ENCODE measurements at regions not wholly inside any gene's neighbourhood (a gene's known extent, or its start where the extent isn't known, plus 50 kb on each side); places are given as distances from the start of the nearest gene placed in this dataset.

DNA sequence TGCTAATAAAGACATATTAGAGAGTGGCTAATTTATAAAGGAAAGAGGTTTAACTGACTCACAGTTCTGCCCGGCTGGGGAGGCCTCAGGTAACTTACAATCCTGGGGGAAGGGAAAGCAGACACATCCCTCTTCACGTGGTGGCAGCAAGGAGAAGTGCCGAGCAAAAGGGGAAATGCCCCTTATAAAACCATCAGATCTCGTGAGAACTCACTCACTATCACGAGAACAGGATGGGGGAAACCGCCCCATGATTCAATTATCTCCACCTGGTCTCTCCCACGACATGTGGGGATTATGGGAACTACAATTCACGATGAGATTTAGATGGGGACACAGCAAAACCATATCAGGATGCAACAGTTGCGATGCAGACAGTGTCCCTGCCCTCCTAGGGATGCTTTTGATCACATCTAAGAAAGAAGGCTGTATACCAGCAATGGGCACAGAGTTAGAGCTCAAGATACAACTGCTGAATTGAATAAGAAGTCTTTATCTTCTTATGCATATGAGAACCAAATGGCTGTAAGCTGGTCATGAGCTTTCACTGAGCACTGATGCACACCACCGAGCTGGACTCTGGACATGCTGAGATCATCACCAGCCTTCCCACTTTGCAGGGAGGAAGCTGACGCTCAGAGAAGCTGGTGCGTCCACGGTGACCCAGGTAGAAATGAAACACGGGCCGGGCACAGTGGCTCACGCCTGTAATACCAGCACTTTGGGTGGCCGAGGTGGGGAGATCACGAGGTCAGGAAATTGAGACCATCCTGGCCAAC lies 255.2 kb downstream of the MN1 start:
- Histone ChIP-seq H3K27me3 (no peaks in the 10 kb centered on the region), H3K27ac (no peak overlapping the region), H3K4me3 (no peak overlapping the region), H3K9me3 (no peaks in the 10 kb centered on the region), H3K36me3 (no peaks in the 10 kb centered on the region), H3K4me1 (peaks cover 0 to 10% of the 10 kb centered on the region in 2 donors)
- DNase-seq (no peak), ATAC-seq (no peak)
- no peak for TF ChIP-seq POLR2A (IDR thresholded peaks at IDR 0.05)
- TF ChIP-seq, protein P1, sequence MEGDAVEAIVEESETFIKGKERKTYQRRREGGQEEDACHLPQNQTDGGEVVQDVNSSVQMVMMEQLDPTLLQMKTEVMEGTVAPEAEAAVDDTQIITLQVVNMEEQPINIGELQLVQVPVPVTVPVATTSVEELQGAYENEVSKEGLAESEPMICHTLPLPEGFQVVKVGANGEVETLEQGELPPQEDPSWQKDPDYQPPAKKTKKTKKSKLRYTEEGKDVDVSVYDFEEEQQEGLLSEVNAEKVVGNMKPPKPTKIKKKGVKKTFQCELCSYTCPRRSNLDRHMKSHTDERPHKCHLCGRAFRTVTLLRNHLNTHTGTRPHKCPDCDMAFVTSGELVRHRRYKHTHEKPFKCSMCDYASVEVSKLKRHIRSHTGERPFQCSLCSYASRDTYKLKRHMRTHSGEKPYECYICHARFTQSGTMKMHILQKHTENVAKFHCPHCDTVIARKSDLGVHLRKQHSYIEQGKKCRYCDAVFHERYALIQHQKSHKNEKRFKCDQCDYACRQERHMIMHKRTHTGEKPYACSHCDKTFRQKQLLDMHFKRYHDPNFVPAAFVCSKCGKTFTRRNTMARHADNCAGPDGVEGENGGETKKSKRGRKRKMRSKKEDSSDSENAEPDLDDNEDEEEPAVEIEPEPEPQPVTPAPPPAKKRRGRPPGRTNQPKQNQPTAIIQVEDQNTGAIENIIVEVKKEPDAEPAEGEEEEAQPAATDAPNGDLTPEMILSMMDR (IDR thresholded peaks at IDR 0.05 in 4 of 5, conservative IDR thresholded peaks at IDR 0.05 in 1 of 5): no peak
- in situ Hi-C loops (cut with MboI; ENCODE audit: low sequenced_read_pairs in 4 of 4): no loop called here
- intact Hi-C loops (cut with DNase I; ENCODE audit: low total_unique reads): no loop called here

DNA sequence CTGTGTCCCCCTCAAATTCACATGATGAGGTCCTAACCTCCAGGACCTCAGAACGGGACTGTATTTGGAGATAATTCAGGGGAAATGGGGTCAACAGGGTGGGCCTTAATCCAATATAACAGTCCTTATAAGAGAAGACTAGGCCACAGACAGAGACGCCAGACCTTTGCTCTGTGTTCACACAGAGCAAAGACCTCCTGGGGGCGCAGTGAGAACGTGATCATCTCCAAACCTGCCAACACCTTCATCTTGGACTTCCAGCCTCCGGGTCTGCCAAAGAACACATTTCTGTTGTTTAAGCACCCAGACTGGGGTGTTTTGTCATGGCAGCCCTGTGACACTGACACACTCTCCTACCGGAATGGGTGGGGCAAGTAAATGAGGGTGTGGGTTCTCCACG lies 250.2 kb downstream of the MN1 start:
- no peak for ATAC-seq
- in situ Hi-C loops (cut with MboI; ENCODE audit: low sequenced_read_pairs in 4 of 4) (no loop called here), intact Hi-C loops (cut with DNase I; ENCODE audit: low total_unique reads) (no loop called here)
- TF ChIP-seq, protein P1 (IDR thresholded peaks at IDR 0.05 in 4 of 5, conservative IDR thresholded peaks at IDR 0.05 in 1 of 5): no peak
- no peak for TF ChIP-seq POLR2A (IDR thresholded peaks at IDR 0.05)
- no peaks in the 10 kb centered on the region for H3K27me3 ChIP-seq
- no peaks in the 10 kb centered on the region for H3K36me3 ChIP-seq
- no peaks in the 10 kb centered on the region for H3K9me3 ChIP-seq
- no peak for DNase-seq
- H3K4me1 ChIP-seq: no peaks in the 10 kb centered on the region
- H3K27ac ChIP-seq: no peak overlapping the region
- no peak overlapping the region for H3K4me3 ChIP-seq

DNA sequence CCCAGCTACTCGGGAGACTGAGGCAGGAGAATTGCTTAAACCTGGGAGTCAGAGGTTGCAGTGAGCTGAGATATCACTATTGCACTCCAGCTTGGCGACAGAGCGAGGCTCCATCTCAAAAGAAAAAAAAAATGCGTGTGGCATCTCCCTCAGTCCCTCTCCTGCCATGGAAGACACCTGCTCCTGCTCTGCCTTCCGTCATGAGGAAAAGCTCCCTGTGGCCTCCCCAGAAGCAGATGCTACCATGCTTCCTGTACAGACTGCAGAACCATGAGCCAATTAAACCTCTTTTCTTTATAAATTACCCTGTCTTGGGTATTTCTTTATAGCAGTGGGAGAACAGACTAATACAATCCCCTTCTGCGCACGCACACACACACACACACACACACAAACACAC lies 249.4 kb downstream of the MN1 start:
- DNase-seq (no peak), ATAC-seq (no peak)
- Histone ChIP-seq H3K9me3 (no peaks in the 10 kb centered on the region), H3K27ac (no peak overlapping the region), H3K36me3 (no peaks in the 10 kb centered on the region), H3K27me3 (no peaks in the 10 kb centered on the region), H3K4me3 (no peak overlapping the region), H3K4me1 (no peaks in the 10 kb centered on the region)
- intact Hi-C loops (cut with DNase I; ENCODE audit: low total_unique reads): no loop called here
- TF ChIP-seq, protein P1 (IDR thresholded peaks at IDR 0.05 in 4 of 5, conservative IDR thresholded peaks at IDR 0.05 in 1 of 5): no peak
- TF ChIP-seq POLR2A (IDR thresholded peaks at IDR 0.05): no peak
- in situ Hi-C loops (cut with MboI; ENCODE audit: low sequenced_read_pairs in 4 of 4): no loop called here

DNA sequence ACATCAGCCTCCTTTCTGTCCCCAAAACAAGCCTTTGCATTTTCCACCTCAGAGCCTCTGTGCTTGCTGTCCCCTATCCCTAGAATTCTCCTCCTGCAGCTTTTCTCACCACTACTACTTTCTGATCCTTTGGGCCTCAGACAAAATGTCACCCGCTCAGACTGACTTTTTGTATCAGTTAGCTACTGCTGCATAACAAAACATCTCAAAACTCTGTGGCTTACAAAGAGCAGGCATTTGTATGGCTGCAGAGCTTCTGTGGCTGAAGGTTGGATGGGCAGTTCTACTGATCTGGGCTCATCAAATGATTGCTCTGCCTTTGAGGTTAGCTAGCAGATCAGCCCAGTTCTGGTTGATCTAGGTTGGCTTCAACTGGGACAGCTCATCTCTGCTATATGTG lies 248.7 kb downstream of the MN1 start:
- intact Hi-C loops (cut with DNase I; ENCODE audit: low total_unique reads) (no loop called here), in situ Hi-C loops (cut with MboI; ENCODE audit: low sequenced_read_pairs in 4 of 4) (no loop called here)
- Histone ChIP-seq H3K4me1 (no peaks in the 10 kb centered on the region), H3K4me3 (no peak overlapping the region), H3K27me3 (no peaks in the 10 kb centered on the region), H3K9me3 (no peaks in the 10 kb centered on the region), H3K27ac (no peak overlapping the region), H3K36me3 (no peaks in the 10 kb centered on the region)
- TF ChIP-seq, protein P1 (IDR thresholded peaks at IDR 0.05 in 4 of 5, conservative IDR thresholded peaks at IDR 0.05 in 1 of 5): no peak
- TF ChIP-seq POLR2A (IDR thresholded peaks at IDR 0.05): no peak
- ATAC-seq (no peak), DNase-seq (no peak)

Measured in gastrocnemius medialis (tissue), 4 donors.